OCI-LY7 (cell line): ENCODE measurements at regions not wholly inside any gene's neighbourhood (a gene's known extent, or its start where the extent isn't known, plus 50 kb on each side); places are given as distances from the start of the nearest gene placed in this dataset.

Experiments used
- BruUV-seq: library from RNA; stranded (reverse); fragments of 400-500 nt; replicated peaks from 2 replicates; lab custom pipeline; 2021; lab: Mats Ljungman, UMichigan
- CTCF ChIA-PET: fragments of 300-600 bp; sonication (Branson Sonifier 250); formaldehyde crosslinking; loops from one replicate; lab custom pipeline; 2022; ENCODE audit warnings: antibody characterized with exemption; ENCODE audit not compliant: unreplicated experiment; lab: Charles Lee
- POLR2A ChIA-PET: fragments of 300-600 bp; sonication (Branson Sonifier 250); formaldehyde crosslinking; loops from one replicate; lab custom pipeline; 2022; ENCODE audit warnings: antibody characterized with exemption; lab: Charles Lee
- DNase-seq: peaks from one replicate; pipeline ENCODE4 v3.0.0-alpha.2; 2015; ENCODE audit warnings: low spot score
- H2AFZ ChIP-seq: fragments of 200-600 bp; sonication (generic), shearing (Covaris generic); 2 replicates; pipeline ENCODE4 v1.6.1; 2014; ENCODE audit warnings: mild to moderate bottlenecking, antibody characterized with exemption, low read length, moderate library complexity
- H3K27ac ChIP-seq: fragments of 200-600 bp; sonication (generic); 2 replicates; pipeline ENCODE4 v1.5.1; 2014; ENCODE audit warnings: mixed run types, low read depth, mild to moderate bottlenecking, moderate library complexity, low read length, inconsistent platforms; ENCODE audit not compliant: poor library complexity, severe bottlenecking
- H3K36me3 ChIP-seq: fragments of 200-600 bp; sonication (generic); 2 replicates; pipeline ENCODE4 v1.6.1; 2014; ENCODE audit warnings: mild to moderate bottlenecking, antibody characterized with exemption, low read length, moderate library complexity, mixed read lengths; ENCODE audit not compliant: insufficient read depth
- H3K4me1 ChIP-seq: fragments of 200-600 bp; sonication (generic); 2 replicates; pipeline ENCODE4 v1.5.1; 2014; ENCODE audit warnings: mild to moderate bottlenecking, low read length; ENCODE audit not compliant: insufficient read depth, poor library complexity, severe bottlenecking
- H3K4me2 ChIP-seq: fragments of 200-600 bp; sonication (generic); 2 replicates; pipeline ENCODE4 v1.6.1; 2014; ENCODE audit warnings: mild to moderate bottlenecking, low read length
- H3K4me3 ChIP-seq: fragments of 200-600 bp; sonication (generic); 2 replicates; pipeline ENCODE4 v1.5.1; 2014; ENCODE audit warnings: mild to moderate bottlenecking, low read depth, low read length; ENCODE audit not compliant: poor library complexity, severe bottlenecking
- H3K79me2 ChIP-seq: fragments of 200-600 bp; sonication (generic); 2 replicates; pipeline ENCODE4 v1.6.1; 2016; ENCODE audit warnings: low read depth, mild to moderate bottlenecking, low read length, moderate library complexity, mixed read lengths; ENCODE audit not compliant: insufficient read depth
- H3K9me2 ChIP-seq: fragments of 200-600 bp; sonication (generic); 2 replicates; pipeline ENCODE4 v1.6.1; 2016; ENCODE audit warnings: mild to moderate bottlenecking, low read length, mixed read lengths; ENCODE audit not compliant: insufficient read depth
- H3K9me3 ChIP-seq: fragments of 200-600 bp; sonication (generic); 2 replicates; pipeline ENCODE4 v1.6.1; 2014; ENCODE audit warnings: mild to moderate bottlenecking, mixed run types, low read length, mixed read lengths
- H4K20me1 ChIP-seq: fragments of 200-600 bp; sonication (generic); 2 replicates; pipeline ENCODE4 v1.6.1; 2014; ENCODE audit warnings: mild to moderate bottlenecking, antibody characterized with exemption, low read length, moderate library complexity, mixed read lengths; ENCODE audit not compliant: insufficient read depth
- EZH2phosphoT487 ChIP-seq: fragments of 200-600 bp; sonication (generic); IDR thresholded peaks from 2 replicates; pipeline ENCODE4 v1.6.1; 2018; ENCODE audit warnings: low read depth, borderline replicate concordance, mild to moderate bottlenecking, mixed run types, antibody characterized with exemption, low read length, moderate library complexity, mixed read lengths
- intact Hi-C: fragments of 100-400 bp; cut with micrococcal nuclease; formaldehyde crosslinking; loops from one replicate; pipeline ENCODE4 v1.10.0; 2022; ENCODE audit not compliant: unreplicated experiment
- TF ChIP-seq, protein P1 (sequence below): fragments of 200-600 bp; sonication (generic); conservative IDR thresholded peaks from 2 replicates; pipeline ENCODE4 v1.5.1; 2014; ENCODE audit warnings: mild to moderate bottlenecking, antibody characterized with exemption, low read length, moderate library complexity, mixed read lengths

DNA sequence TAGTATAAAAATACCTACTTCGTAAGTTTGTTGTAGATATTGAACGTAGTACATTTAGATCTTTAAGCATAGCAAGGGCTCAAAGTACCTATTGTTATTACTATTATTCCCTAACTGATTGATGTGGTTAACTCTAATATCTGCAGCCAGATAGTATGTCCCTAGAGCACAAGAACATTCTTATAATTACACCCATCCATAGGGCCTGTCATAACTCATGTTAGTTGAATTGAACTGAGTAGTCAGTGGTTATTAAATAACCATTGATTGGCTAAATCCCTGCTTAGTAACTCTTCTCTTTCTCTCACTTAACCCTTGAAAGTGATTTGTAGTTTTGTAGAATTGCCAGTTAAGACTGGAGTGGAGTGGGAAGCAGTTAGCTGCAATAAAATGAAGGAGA, 207.5 kb upstream of the HS3ST5 start:
- Histone ChIP-seq H3K4me3 (no peak overlapping the region), H2AFZ (no peak overlapping the region), H3K4me2 (no peak overlapping the region), H3K27ac (no peak overlapping the region), H3K36me3 (no peaks in the 10 kb centered on the region), H3K4me1 (no peaks in the 10 kb centered on the region), H4K20me1 (no peaks in the 10 kb centered on the region), H3K9me2 (no peaks in the 10 kb centered on the region), H3K9me3 (no peaks in the 10 kb centered on the region), H3K79me2 (no peaks in the 10 kb centered on the region)
- ChIA-PET POLR2A (no interaction called here), CTCF (no interaction called here)
- DNase-seq = no peak
- TF ChIP-seq, protein P1, sequence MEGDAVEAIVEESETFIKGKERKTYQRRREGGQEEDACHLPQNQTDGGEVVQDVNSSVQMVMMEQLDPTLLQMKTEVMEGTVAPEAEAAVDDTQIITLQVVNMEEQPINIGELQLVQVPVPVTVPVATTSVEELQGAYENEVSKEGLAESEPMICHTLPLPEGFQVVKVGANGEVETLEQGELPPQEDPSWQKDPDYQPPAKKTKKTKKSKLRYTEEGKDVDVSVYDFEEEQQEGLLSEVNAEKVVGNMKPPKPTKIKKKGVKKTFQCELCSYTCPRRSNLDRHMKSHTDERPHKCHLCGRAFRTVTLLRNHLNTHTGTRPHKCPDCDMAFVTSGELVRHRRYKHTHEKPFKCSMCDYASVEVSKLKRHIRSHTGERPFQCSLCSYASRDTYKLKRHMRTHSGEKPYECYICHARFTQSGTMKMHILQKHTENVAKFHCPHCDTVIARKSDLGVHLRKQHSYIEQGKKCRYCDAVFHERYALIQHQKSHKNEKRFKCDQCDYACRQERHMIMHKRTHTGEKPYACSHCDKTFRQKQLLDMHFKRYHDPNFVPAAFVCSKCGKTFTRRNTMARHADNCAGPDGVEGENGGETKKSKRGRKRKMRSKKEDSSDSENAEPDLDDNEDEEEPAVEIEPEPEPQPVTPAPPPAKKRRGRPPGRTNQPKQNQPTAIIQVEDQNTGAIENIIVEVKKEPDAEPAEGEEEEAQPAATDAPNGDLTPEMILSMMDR = no peak
- TF ChIP-seq EZH2phosphoT487 = no peak
- no TSS peak for BruUV-seq
- intact Hi-C loops = no loop called here

DNA sequence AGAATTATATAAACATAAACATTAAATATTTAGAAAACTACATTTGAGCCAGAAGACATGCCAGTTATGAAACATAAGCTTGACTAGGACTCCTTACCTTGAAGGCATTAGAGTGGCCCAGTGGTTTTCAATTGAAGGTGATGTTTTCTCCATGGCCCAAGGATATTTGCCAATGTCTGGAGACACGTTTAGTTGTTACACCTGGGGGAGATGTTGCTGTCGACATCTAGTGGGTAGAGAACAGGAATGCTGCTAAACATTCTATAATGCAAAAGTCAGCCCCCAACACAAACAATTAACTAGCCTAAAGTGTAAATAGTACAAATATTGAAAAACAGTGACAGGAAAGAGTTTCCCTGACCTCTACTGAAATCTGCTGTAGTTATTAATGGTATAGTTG, 200.9 kb upstream of the HS3ST5 start:
- Histone ChIP-seq H3K36me3 (no peaks in the 10 kb centered on the region), H3K27ac (no peak overlapping the region), H3K4me1 (no peaks in the 10 kb centered on the region), H2AFZ (no peak overlapping the region), H3K4me3 (no peak overlapping the region), H3K79me2 (no peaks in the 10 kb centered on the region), H3K9me2 (no peaks in the 10 kb centered on the region), H4K20me1 (no peaks in the 10 kb centered on the region), H3K4me2 (no peak overlapping the region), H3K9me3 (no peaks in the 10 kb centered on the region)
- DNase-seq = no peak
- intact Hi-C loops = no loop called here
- BruUV-seq = no TSS peak
- ChIA-PET POLR2A (no interaction called here), CTCF (no interaction called here)
- TF ChIP-seq EZH2phosphoT487 = no peak

DNA sequence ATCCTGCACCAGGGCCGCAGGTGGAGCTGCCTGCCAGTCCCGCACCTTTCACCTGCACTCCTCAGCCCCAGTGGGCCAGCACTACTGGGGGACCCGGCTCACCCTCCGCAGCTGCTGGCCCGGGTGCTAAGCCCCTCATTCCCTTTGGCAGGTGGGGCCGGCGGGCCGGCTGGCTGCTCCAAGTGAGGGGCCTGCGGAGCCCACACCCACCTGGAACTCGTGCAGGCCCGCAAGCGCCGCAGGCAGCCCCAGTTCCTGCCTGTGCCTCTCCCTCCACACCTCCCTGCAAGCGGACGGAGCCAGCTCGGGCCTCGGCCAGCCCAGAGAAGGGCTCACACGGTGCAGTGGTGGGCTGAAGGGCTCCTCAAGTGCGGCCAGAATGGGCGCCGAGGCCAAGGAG, 199.0 kb upstream of the HS3ST5 start:
- no peak overlapping the region for H2AFZ ChIP-seq
- no peak overlapping the region for H3K4me3 ChIP-seq
- H3K79me2 ChIP-seq = no peaks in the 10 kb centered on the region
- POLR2A ChIA-PET = interaction anchor here (1.0 to 1.1 kb wide), 2 partner anchors 8 to 10 kb away, joined by 3 read pairs; no protein-coding TSS in a partner anchor
- no peak overlapping the region for H3K27ac ChIP-seq
- no peaks in the 10 kb centered on the region for H3K36me3 ChIP-seq
- H3K9me2 ChIP-seq = no peaks in the 10 kb centered on the region
- no peak for DNase-seq
- H3K4me1 ChIP-seq = no peaks in the 10 kb centered on the region
- no peak for TF ChIP-seq EZH2phosphoT487
- TF ChIP-seq, protein P1 = no peak
- intact Hi-C loops = no loop called here
- BruUV-seq = no TSS peak
- CTCF ChIA-PET = no interaction called here
- no peaks in the 10 kb centered on the region for H4K20me1 ChIP-seq
- no peaks in the 10 kb centered on the region for H3K9me3 ChIP-seq
- H3K4me2 ChIP-seq = no peak overlapping the region
